K562 (cell line): ENCODE measurements at regions not wholly inside any gene's neighbourhood (a gene's known extent, or its start where the extent isn't known, plus 50 kb on each side); places are given as distances from the start of the nearest gene placed in this dataset.

Experiments
- ATAC-seq: fragments of 200-7000 bp; cut with Tn5 transposase; 3 replicates; pipeline ENCODE4 v1.9.1; 2020; ENCODE audit warnings: moderate library complexity
- BruUV-seq: library from RNA; stranded (reverse); fragments of 400-500 nt; replicated peaks from 2 replicates; lab custom pipeline; 2021; lab: Mats Ljungman, UMichigan
- CTCF ChIA-PET: fragments of 300-600 bp; formaldehyde crosslinking; extraction: SDS; loops from one replicate; lab custom pipeline; 2021; ENCODE audit warnings: low intra/inter-chr PET ratio; lab: Yijun Ruan, JAX
- POLR2A ChIA-PET: fragments of 300-600, 350-650 bp; sonication (Branson Sonifier 250); formaldehyde crosslinking; extraction: SDS; loops from one replicate; lab custom pipeline; 2021; ENCODE audit warnings: antibody characterized with exemption, inconsistent platforms; lab: Yijun Ruan, JAX
- DNase-seq, 4 experiments: peaks; one replicate each; pipeline versions ENCODE4 v3.0.0 to v3.0.0-alpha.2; 2011 to 2018; ENCODE audit warnings: low spot score in 3 of 4, mixed read lengths in 3 of 4; ENCODE audit errors: extremely low read depth in 1 of 4
- FAIRE-seq: peaks from 2 replicates; lab custom pipeline; 2011; peaks lifted over from hg19 to GRCh38; lab: Jason Lieb, UNC
- H2AFZ ChIP-seq: 2 replicates; pipeline ENCODE4 v1.6.0; 2011; ENCODE audit warnings: low read depth, low read length, control low read depth, inconsistent platforms
- H3K27ac ChIP-seq: fragments of 200-600 bp; 3 replicates; pipeline ENCODE4 v1.8.0; 2011; ENCODE audit warnings: low read depth, mild to moderate bottlenecking, control low read depth, inconsistent platforms, low read length, moderate library complexity, mixed read lengths; ENCODE audit errors: extremely low read depth
- H3K27me3 ChIP-seq, 2 experiments: fragments of 300-600 bp in 1 of 2; 2 replicates in 1 of 2; 3 replicates in 1 of 2; pipeline versions ENCODE4 v1.6.0 to v1.8.0; 2011; ENCODE audit warnings: inconsistent platforms in 2 of 2, low read length in 2 of 2, mild to moderate bottlenecking in 1 of 2, mixed read lengths in 1 of 2, moderate library complexity in 1 of 2; ENCODE audit not compliant: control insufficient read depth in 2 of 2, insufficient read depth in 2 of 2
- H3K36me3 ChIP-seq: fragments of 300-600 bp; 3 replicates; pipeline ENCODE4 v1.8.0; 2011; ENCODE audit warnings: mild to moderate bottlenecking, low read length, inconsistent platforms; ENCODE audit not compliant: control insufficient read depth, insufficient read depth
- H3K4me1 ChIP-seq, 2 experiments: fragments of 200-600 bp in 1 of 2; replicated peaks in 1 of 2; 2 replicates in 1 of 2; 3 replicates in 1 of 2; pipeline versions ENCODE4 v1.5.1 to v1.8.0; 2011; ENCODE audit warnings: inconsistent platforms in 2 of 2, low read length in 2 of 2, mild to moderate bottlenecking in 1 of 2, mixed read lengths in 1 of 2, moderate library complexity in 1 of 2; ENCODE audit not compliant: control insufficient read depth in 2 of 2, insufficient read depth in 2 of 2
- H3K4me2 ChIP-seq: 2 replicates; pipeline ENCODE4 v1.6.1; 2011; ENCODE audit warnings: low read length, control low read depth, inconsistent platforms, mixed read lengths; ENCODE audit not compliant: insufficient read depth
- H3K4me3 ChIP-seq: fragments of 200-600 bp; sonication (generic), shearing (Covaris generic); 2 replicates; pipeline ENCODE4 v1.5.1; 2016; ENCODE audit warnings: control low read depth, inconsistent platforms
- H3K79me2 ChIP-seq: fragments of 200-600 bp; 3 replicates; pipeline ENCODE4 v1.8.0; 2011; ENCODE audit warnings: low read length, inconsistent platforms; ENCODE audit not compliant: control insufficient read depth, insufficient read depth
- H3K9ac ChIP-seq, 2 experiments: 2 replicates each; pipeline versions ENCODE4 v1.6.0 to v1.6.1; 2011; ENCODE audit warnings: low read depth in 2 of 2, low read length in 2 of 2, control low read depth in 1 of 2, inconsistent platforms in 1 of 2, mild to moderate bottlenecking in 1 of 2, mixed read lengths in 1 of 2; ENCODE audit not compliant: insufficient read depth in 1 of 2
- H3K9me1 ChIP-seq: one replicate; pipeline ENCODE4 v1.6.0; 2011; ENCODE audit warnings: inconsistent platforms, mild to moderate bottlenecking, low read length, moderate library complexity; ENCODE audit not compliant: control insufficient read depth, insufficient read depth
- H3K9me3 ChIP-seq: replicated peaks from 2 replicates; pipeline ENCODE4 v1.5.1; 2011; ENCODE audit warnings: low read depth, low read length, inconsistent platforms; ENCODE audit not compliant: control insufficient read depth, insufficient read depth
- H4K20me1 ChIP-seq: replicated peaks from 2 replicates; pipeline ENCODE4 v1.6.1; 2011; ENCODE audit warnings: low read length, inconsistent platforms, mixed read lengths; ENCODE audit not compliant: control insufficient read depth, insufficient read depth
- ATF2 ChIP-seq: sonication (generic); formaldehyde crosslinking; IDR thresholded peaks from 2 replicates; pipeline ENCODE4 v1.8.1; 2022; ENCODE audit warnings: missing genetic modification reagents
- ATF6 ChIP-seq: sonication (generic); formaldehyde crosslinking; IDR thresholded peaks from 2 replicates; pipeline ENCODE4 v1.4.0; 2020; ENCODE audit warnings: mild to moderate bottlenecking, missing genetic modification reagents
- HDAC3 ChIP-seq: fragments of 450-650 bp; IDR thresholded peaks from 2 replicates; pipeline ENCODE4 v1.6.1; 2018; ENCODE audit warnings: borderline replicate concordance, mild to moderate bottlenecking, moderate library complexity; ENCODE audit not compliant: partially characterized antibody
- LEF1 ChIP-seq: fragments of 450-650 bp; IDR thresholded peaks from 2 replicates; pipeline ENCODE4 v1.6.1; 2016; ENCODE audit warnings: mild to moderate bottlenecking
- MYBL2 ChIP-seq, 2 experiments: fragments of 450-650 bp in 1 of 2; sonication (generic) in 1 of 2; formaldehyde crosslinking in 1 of 2; IDR thresholded peaks; 2 replicates each; pipeline versions ENCODE4 v1.6.1 to v1.8.1; 2017 to 2022; ENCODE audit warnings: borderline replicate concordance in 1 of 2, inconsistent platforms in 1 of 2, low read depth in 1 of 2, mild to moderate bottlenecking in 1 of 2, missing genetic modification reagents in 1 of 2, moderate library complexity in 1 of 2
- PHTF2 ChIP-seq: fragments of 250-450 bp; sonication (Bioruptor Pico); IDR thresholded peaks from 2 replicates; pipeline ENCODE4 v1.5.0; 2021; ENCODE audit warnings: mild to moderate bottlenecking
- PPARD ChIP-seq: fragments of 250-450 bp; sonication (Bioruptor Pico); IDR thresholded peaks from 2 replicates; pipeline ENCODE4 v1.8.0; 2022; ENCODE audit warnings: inconsistent platforms, mild to moderate bottlenecking, moderate library complexity
- SMARCA4 ChIP-seq: fragments of 450-650 bp; IDR thresholded peaks from 2 replicates; pipeline ENCODE4 v1.6.1; 2016
- TCF7L2 ChIP-seq: fragments of 150-350 bp; IDR thresholded peaks from 2 replicates; pipeline ENCODE4 v1.6.1; 2016; ENCODE audit warnings: low read depth, mild to moderate bottlenecking, low read length, moderate library complexity
- ZNF134 ChIP-seq: fragments of 250-450 bp; sonication (Bioruptor Pico); conservative IDR thresholded peaks from 2 replicates; pipeline ENCODE4 v1.4.0; 2020
- ZNF224 ChIP-seq: sonication (generic); formaldehyde crosslinking; IDR thresholded peaks from 2 replicates; pipeline ENCODE4 v1.8.0; 2022; ENCODE audit warnings: mild to moderate bottlenecking, missing genetic modification reagents
- WGBS: fragments of 100-300 bp; shearing (Covaris generic); methylation state at CpG from one replicate; pipeline ENCODE4 v1.1.6; 2016; ENCODE audit warnings: low coverage, mixed read lengths; ENCODE audit not compliant: insufficient coverage; ENCODE audit errors: missing lambda C conversion rate; 5-methylcytosine and 5-hydroxymethylcytosine counted together
- in situ Hi-C: fragments of 300-500 bp; cut with MboI; formaldehyde crosslinking; loops from 4 replicates; pipeline ENCODE4 v1.15.0; 2018; ENCODE audit warnings: inconsistent platforms, mixed read lengths
- intact Hi-C: fragments of 100-400 bp; cut with micrococcal nuclease; formaldehyde crosslinking; loops from 2 replicates; pipeline ENCODE4 v1.14.2; 2022
- TF ChIP-seq, protein P1 (sequence below): sonication (generic); formaldehyde crosslinking; IDR thresholded peaks from 2 replicates; pipeline ENCODE4 v1.8.0; 2022; ENCODE audit warnings: mild to moderate bottlenecking, missing genetic modification reagents
- TF ChIP-seq, protein P2 (sequence below): fragments of 450-650 bp; formaldehyde crosslinking; conservative IDR thresholded peaks from 2 replicates; pipeline ENCODE4 v1.4.0; 2022; ENCODE audit warnings: mild to moderate bottlenecking, missing genetic modification characterization

GRCh38 chr1:186574926-186575325 is 105.3 kb downstream of the PTGS2 start:
- H3K4me2 ChIP-seq: no peak overlapping the region
- H3K9ac ChIP-seq: no peak overlapping the region
- H3K27ac ChIP-seq: no peak overlapping the region
- no peaks in the 10 kb centered on the region; the same call in 1 of the 2 replicates for H3K9me3 ChIP-seq
- no peak for DNase-seq
- ATAC-seq: no peak
- ChIA-PET CTCF (no interaction called here), POLR2A (interaction anchor here (1.0 kb wide), 1 partner anchor 20 kb away, joined by 3 read pairs; no protein-coding TSS in a partner anchor)
- TF ChIP-seq ATF6 (CRISPR knock-in tag): no peak
- no peak for TF ChIP-seq MYBL2 (IDR thresholded peaks at IDR 0.05; ENCODE audit: low read depth)
- TF ChIP-seq MYBL2 (CRISPR knock-in tag; IDR thresholded peaks at IDR 0.05; ENCODE audit: borderline replicate concordance): no peak
- TF ChIP-seq HDAC3: no peak
- TF ChIP-seq PHTF2: no peak
- TF ChIP-seq ATF2 (CRISPR knock-in tag): no peak
- no peak for TF ChIP-seq SMARCA4
- TF ChIP-seq LEF1: no peak
- TF ChIP-seq ZNF224 (CRISPR knock-in tag): no peak
- TF ChIP-seq, protein P1, sequence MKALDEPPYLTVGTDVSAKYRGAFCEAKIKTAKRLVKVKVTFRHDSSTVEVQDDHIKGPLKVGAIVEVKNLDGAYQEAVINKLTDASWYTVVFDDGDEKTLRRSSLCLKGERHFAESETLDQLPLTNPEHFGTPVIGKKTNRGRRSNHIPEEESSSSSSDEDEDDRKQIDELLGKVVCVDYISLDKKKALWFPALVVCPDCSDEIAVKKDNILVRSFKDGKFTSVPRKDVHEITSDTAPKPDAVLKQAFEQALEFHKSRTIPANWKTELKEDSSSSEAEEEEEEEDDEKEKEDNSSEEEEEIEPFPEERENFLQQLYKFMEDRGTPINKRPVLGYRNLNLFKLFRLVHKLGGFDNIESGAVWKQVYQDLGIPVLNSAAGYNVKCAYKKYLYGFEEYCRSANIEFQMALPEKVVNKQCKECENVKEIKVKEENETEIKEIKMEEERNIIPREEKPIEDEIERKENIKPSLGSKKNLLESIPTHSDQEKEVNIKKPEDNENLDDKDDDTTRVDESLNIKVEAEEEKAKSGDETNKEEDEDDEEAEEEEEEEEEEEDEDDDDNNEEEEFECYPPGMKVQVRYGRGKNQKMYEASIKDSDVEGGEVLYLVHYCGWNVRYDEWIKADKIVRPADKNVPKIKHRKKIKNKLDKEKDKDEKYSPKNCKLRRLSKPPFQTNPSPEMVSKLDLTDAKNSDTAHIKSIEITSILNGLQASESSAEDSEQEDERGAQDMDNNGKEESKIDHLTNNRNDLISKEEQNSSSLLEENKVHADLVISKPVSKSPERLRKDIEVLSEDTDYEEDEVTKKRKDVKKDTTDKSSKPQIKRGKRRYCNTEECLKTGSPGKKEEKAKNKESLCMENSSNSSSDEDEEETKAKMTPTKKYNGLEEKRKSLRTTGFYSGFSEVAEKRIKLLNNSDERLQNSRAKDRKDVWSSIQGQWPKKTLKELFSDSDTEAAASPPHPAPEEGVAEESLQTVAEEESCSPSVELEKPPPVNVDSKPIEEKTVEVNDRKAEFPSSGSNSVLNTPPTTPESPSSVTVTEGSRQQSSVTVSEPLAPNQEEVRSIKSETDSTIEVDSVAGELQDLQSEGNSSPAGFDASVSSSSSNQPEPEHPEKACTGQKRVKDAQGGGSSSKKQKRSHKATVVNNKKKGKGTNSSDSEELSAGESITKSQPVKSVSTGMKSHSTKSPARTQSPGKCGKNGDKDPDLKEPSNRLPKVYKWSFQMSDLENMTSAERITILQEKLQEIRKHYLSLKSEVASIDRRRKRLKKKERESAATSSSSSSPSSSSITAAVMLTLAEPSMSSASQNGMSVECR: no peak
- no peak for TF ChIP-seq TCF7L2
- TF ChIP-seq ZNF134 (CRISPR knock-in tag): no peak
- no peak for TF ChIP-seq PPARD
- TF ChIP-seq, protein P2, sequence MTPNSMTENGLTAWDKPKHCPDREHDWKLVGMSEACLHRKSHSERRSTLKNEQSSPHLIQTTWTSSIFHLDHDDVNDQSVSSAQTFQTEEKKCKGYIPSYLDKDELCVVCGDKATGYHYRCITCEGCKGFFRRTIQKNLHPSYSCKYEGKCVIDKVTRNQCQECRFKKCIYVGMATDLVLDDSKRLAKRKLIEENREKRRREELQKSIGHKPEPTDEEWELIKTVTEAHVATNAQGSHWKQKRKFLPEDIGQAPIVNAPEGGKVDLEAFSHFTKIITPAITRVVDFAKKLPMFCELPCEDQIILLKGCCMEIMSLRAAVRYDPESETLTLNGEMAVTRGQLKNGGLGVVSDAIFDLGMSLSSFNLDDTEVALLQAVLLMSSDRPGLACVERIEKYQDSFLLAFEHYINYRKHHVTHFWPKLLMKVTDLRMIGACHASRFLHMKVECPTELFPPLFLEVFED (CRISPR knock-in tag): no peak
- no peaks in the 10 kb centered on the region for H3K79me2 ChIP-seq
- no peaks in the 10 kb centered on the region for H3K4me1 ChIP-seq
- no peaks in the 10 kb centered on the region for H3K36me3 ChIP-seq
- no peaks in the 10 kb centered on the region for H3K9me1 ChIP-seq
- no TSS peak for BruUV-seq
- H3K4me3 ChIP-seq: no peak overlapping the region
- 0% methylated on average over 1 of the region's 1 CpG for WGBS
- in situ Hi-C loops (no loop called here), intact Hi-C loops (no loop called here)
- FAIRE-seq: no peak
- H2AFZ ChIP-seq: no peak overlapping the region
- no peaks in the 10 kb centered on the region for H3K27me3 ChIP-seq
- H4K20me1 ChIP-seq: no peaks in the 10 kb centered on the region
